ENCODE measurements at regions not wholly inside any gene's neighbourhood (a gene's known extent, or its start where the extent isn't known, plus 50 kb on each side); places are given as distances from the start of the nearest gene placed in this dataset.
"Not testable (repeated sequence)": the region's sequence is repeated elsewhere in the genome, so short reads cannot be mapped to it uniquely, and the experiment has no call there.

GRCh38 chr4:101670370-101670769 is 120.2 kb upstream of the BANK1 start:
- no peak for DNase-seq (ENCODE audit: low spot score)

GRCh38 chr4:101669832-101670188 is 120.7 kb upstream of the BANK1 start:
- no peak for DNase-seq (ENCODE audit: low spot score)

- DNase-seq (ENCODE audit: low spot score), result no peak
Observed at GRCh38 chr4:101669138-101669831, 121.2 kb upstream of the BANK1 start.

GRCh38 chr4:101667348-101667747 is 123.2 kb upstream of the BANK1 start:
- DNase-seq (ENCODE audit: low spot score), result no peak

- no peak for DNase-seq (ENCODE audit: low spot score)
Observed at GRCh38 chr4:101660607-101661006, 129.9 kb upstream of the BANK1 start.

GRCh38 chr4:101655857-101656256 is 134.7 kb upstream of the BANK1 start:
- DNase-seq (ENCODE audit: low spot score), result no peak

- no peak for DNase-seq (ENCODE audit: low spot score)
Observed at GRCh38 chr4:101655005-101655404, 135.5 kb upstream of the BANK1 start.

- no peak for DNase-seq (ENCODE audit: low spot score)
Observed at GRCh38 chr4:101651778-101652177, 138.8 kb upstream of the BANK1 start.

- no peak for DNase-seq (ENCODE audit: low spot score)
Observed at GRCh38 chr4:101649790-101650515, 140.6 kb upstream of the BANK1 start.

- no peak for DNase-seq (ENCODE audit: low spot score)
Observed at GRCh38 chr4:101647710-101648034, 142.9 kb upstream of the BANK1 start.

- DNase-seq (ENCODE audit: low spot score), result no peak
Observed at GRCh38 chr4:101644516-101644915, 146.0 kb upstream of the BANK1 start.

GRCh38 chr4:101643186-101643837 is 147.2 kb upstream of the BANK1 start:
- DNase-seq (ENCODE audit: low spot score), result no peak

GRCh38 chr4:101632766-101633165 is 157.8 kb upstream of the BANK1 start:
- DNase-seq (ENCODE audit: low spot score), result not testable (repeated sequence)

GRCh38 chr4:101630319-101630986 is 160.1 kb upstream of the BANK1 start:
- DNase-seq (ENCODE audit: low spot score), result no peak

GRCh38 chr4:101621120-101621519 is 169.4 kb upstream of the BANK1 start:
- no peak for DNase-seq (ENCODE audit: low spot score)

GRCh38 chr4:101615652-101616051 is 174.9 kb upstream of the BANK1 start:
- no peak for DNase-seq (ENCODE audit: low spot score)

- not testable (repeated sequence) for DNase-seq (ENCODE audit: low spot score)
Observed at GRCh38 chr4:101606989-101607388, 183.5 kb upstream of the BANK1 start.

GRCh38 chr4:101604976-101605375 is 185.6 kb upstream of the BANK1 start:
- DNase-seq (ENCODE audit: low spot score), result no peak

- no peak for DNase-seq (ENCODE audit: low spot score)
Observed at GRCh38 chr4:101600287-101600686, 190.2 kb upstream of the BANK1 start.

- no peak for DNase-seq (ENCODE audit: low spot score)
Observed at GRCh38 chr4:101599620-101600019, 190.9 kb upstream of the BANK1 start.

- DNase-seq (ENCODE audit: low spot score), result peak; percentile 30
Observed at GRCh38 chr4:101596781-101597552, 193.6 kb upstream of the BANK1 start.

- DNase-seq (ENCODE audit: low spot score), result no peak
Observed at GRCh38 chr4:101594588-101594987, 195.9 kb upstream of the BANK1 start.
